ENCODE measurements at regions not wholly inside any gene's neighbourhood (a gene's known extent, or its start where the extent isn't known, plus 50 kb on each side); places are given as distances from the start of the nearest gene placed in this dataset.

DNA sequence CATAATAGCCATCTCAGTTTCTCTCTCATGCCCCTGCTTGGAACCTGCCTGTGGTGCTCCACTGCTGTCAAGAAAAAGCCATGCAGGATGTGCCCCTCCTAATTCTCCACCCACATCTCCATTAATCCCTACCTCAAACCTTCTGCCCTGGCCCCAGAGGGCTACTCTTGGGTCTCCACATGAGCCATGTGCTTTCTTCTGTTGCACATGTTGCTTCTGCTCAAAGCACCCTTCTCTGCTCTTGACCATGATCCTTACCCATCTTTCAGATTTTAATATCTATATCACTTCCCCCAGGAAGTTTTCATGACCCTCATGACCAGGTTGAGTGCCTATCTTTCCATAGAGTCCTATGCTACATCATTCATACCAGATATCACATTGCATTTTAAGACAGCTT lies 514.2 kb downstream of the RPS24 start:
- DNase-seq (ENCODE audit: low read depth in 2 of 3, low spot score in 1 of 3): no peak

GRCh38 chr10:78548369-78548768 lies 514.7 kb downstream of the RPS24 start:
- DNase-seq (ENCODE audit: low read depth in 2 of 3, low spot score in 1 of 3): no peak

DNA sequence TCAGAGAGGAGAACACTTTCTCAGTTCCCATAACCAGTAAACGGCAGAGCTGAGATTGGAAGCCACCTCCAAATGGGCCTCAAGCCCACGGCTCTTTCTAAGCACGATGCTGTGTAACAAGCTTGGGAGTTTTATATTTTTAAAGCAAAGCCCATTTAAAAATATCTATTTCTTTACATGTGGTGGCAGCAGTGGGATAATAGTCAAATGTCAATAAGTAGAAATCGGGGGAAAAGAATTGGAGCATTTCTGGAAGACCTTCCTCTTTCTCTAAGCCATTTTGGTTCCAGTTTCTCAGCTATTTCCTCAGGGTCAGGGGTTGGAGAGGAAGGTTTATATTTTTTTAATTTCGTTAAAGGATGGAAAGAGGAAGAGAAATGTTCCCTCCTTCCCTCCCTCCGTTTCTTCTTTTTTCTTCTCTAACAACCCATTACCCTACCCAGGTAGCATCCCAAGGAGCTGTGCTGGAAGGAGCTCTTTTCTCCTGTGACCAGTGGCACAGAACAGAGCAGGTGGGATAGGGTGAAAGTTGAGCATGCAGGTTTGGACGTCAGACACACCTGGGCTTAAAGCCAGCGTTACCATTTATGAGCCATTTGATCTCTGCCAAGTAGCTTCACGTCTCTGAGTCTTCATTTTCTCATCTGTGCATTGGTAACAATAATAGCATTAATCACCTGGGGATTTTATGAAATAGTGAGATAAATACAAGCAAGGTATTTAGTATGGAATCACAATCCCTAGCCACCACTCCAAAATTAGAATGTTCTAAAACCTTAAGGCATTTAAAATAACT lies 515.7 kb downstream of the RPS24 start:
- no peak for DNase-seq (ENCODE audit: low read depth in 2 of 3, low spot score in 1 of 3)

DNA sequence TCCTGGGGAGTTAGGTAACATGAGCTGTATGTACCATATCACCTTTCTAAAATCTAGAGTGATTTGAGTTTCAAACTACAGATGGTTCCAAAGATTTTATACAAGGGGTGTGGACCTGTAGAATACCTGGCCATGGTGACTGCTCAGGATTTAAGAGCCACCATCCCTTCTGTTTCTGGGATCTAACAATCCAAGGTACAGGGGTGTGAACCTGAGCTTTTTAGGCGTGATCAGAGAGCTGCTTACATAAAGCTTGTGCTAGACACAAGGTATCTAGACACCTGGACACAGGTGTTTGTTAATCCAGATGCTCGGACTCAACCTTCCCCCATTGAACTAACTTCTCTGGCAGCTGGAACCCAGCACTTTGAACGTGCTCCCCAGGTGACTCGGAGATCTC lies 516.4 kb downstream of the RPS24 start:
- DNase-seq (ENCODE audit: low read depth in 2 of 3, low spot score in 1 of 3): no peak

DNA sequence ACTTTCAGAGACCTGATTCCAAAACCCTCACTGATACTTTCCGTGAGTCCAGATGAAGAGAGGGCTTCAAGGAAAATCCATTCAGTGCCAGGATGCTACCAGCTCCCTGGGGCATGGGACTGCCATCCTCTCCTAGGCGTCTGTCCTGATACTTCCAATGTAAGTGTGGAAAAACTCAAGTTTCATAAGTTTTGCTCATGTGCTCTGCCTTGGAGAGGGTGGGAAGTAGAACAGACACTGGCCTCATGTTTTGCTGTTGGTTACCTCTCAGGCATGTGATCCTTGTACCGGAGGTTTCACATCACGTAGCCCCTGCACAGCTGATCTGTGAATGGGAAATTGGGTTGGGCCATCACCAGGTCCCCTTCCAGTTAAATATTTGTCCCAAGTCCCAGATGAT lies 517.1 kb downstream of the RPS24 start:
- no peak for DNase-seq (ENCODE audit: low read depth in 2 of 3, low spot score in 1 of 3)

GRCh38 chr10:78551184-78552005 lies 517.4 kb upstream of the ZMIZ1 start:
- no peak for DNase-seq (ENCODE audit: low read depth in 2 of 3, low spot score in 1 of 3)

DNA sequence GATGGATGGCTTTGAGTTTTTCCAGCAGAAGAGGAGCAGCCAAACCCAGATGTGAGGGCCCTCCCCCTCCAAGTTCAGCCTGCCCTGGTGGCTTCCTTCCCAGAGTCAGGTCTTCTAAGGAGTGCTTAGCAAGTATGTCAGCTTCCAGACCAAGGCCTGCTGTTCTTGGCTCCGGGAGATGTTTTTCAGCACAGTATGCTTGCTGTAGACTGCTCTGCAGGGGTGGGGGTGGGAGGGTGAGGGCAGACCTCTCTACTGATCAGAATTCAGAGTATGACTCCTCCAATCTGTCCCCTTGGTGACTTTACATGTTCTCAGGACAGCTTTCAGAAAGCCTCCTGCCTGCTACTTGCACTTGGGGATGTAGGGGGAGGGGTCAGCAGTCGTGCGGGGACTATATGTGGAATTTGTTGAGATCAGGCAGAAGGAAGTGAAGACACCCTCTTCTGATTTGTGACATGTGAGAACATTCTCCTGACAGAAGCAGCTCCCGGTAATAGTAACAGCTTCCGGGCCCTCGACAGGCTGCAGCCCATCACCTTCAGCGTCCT lies 516.4 kb upstream of the ZMIZ1 start:
- DNase-seq (ENCODE audit: low read depth in 2 of 3, low spot score in 1 of 3): no peak

GRCh38 chr10:78553792-78554191 lies 515.0 kb upstream of the ZMIZ1 start:
- DNase-seq (ENCODE audit: low read depth in 2 of 3, low spot score in 1 of 3): no peak

DNA sequence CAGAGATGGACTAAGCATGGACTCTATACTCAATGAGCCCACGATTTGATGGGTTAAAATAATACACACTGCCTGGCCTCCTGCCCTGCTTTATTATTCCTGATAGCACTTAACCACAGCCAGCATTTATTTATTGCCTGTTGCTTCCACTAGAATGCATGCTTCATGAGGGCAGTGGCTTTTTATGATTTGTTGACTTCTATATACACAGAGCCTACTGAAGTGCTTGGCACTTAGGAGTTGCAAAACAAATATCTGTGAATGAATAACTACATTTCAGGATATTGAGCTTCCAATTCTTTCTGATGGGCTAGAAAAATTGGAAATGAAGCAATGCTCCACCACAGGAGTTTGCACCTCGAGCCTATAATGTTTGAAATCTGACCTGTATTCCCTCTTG lies 513.6 kb upstream of the ZMIZ1 start:
- DNase-seq (ENCODE audit: low read depth in 2 of 3, low spot score in 1 of 3): no peak

GRCh38 chr10:78556705-78557432 lies 511.9 kb upstream of the ZMIZ1 start:
- no peak for DNase-seq (ENCODE audit: low read depth in 2 of 3, low spot score in 1 of 3)

- DNase-seq (ENCODE audit: low read depth in 2 of 3, low spot score in 1 of 3): no peak
Measured at GRCh38 chr10:78557433-78557925, 511.3 kb upstream of the ZMIZ1 start.

DNA sequence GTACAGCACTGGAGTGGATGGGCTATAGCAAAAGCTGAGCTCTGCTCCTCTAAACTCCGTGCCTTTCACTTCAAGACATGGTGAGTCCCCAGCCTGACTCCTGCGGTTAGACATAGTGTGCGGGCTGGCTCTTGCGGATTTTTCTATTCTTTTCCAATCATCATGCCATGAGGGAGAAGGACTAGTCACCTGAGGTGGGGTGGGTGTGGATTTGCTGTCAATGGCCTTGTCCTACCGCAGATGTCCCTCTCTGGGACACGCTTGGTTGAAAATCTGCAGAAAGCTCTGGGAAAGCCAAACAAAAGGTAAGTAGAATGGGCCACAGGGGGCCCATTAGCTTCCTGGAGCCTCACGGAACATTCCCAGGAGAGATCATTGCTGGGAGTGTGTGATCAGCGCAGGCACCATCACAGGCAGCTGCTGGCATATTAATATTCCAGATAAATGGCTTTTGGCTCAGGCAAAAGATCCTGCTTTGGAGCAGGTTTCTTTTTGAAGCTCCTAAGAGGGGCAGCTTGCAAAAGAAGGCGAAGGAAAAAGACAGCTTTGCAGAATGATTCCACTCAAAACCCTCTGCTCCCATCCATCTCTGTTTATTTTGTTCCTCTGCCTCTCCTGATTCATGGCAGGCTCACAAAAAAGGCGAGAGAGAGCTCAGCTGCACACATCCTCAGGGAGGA lies 509.0 kb upstream of the ZMIZ1 start:
- no peak for DNase-seq (ENCODE audit: low read depth in 2 of 3, low spot score in 1 of 3)

DNA sequence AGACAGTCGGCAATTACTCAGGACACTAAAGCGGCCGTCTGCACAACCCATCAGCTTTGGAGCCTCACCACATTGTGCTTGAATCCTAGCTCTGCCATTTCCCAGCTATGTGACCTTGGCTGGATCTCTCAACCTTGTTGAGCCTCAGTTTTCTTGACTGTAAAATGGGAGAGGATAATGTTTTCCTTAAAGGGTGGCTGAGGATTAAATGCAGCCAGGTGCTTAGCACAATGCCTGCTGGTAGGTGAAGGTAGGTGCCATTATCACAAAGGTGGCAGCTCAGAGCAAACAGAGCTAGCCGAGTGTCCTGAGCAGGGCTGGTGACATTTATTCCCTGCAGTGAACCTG lies 508.5 kb upstream of the ZMIZ1 start:
- DNase-seq (ENCODE audit: low read depth in 2 of 3, low spot score in 1 of 3): no peak

DNA sequence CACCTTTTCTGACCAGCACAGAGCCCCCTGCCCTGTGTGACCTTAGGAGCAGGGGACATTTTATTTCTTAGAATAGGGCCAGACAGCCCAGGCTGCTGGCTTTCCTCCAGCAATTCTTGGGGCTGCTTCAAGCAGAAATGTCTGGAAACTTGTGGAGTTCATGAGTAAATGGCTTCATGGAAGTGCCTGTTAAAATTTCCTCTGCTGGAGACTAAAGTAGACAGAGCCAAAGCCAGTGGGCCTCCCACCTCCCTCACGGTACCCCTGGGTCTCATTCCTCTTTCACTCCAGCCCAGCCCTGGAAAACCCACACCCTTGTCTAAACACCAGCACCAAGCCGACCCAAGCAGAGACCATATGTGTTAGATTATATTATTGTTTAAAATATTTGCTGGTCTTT lies 505.5 kb upstream of the ZMIZ1 start:
- DNase-seq (ENCODE audit: low read depth in 2 of 3, low spot score in 1 of 3): no peak

GRCh38 chr10:78565841-78566240 lies 502.9 kb upstream of the ZMIZ1 start:
- DNase-seq (ENCODE audit: low read depth in 2 of 3, low spot score in 1 of 3): no peak

- DNase-seq (ENCODE audit: low read depth in 2 of 3, low spot score in 1 of 3): no peak
Measured at GRCh38 chr10:78566284-78567111, 502.3 kb upstream of the ZMIZ1 start.

DNA sequence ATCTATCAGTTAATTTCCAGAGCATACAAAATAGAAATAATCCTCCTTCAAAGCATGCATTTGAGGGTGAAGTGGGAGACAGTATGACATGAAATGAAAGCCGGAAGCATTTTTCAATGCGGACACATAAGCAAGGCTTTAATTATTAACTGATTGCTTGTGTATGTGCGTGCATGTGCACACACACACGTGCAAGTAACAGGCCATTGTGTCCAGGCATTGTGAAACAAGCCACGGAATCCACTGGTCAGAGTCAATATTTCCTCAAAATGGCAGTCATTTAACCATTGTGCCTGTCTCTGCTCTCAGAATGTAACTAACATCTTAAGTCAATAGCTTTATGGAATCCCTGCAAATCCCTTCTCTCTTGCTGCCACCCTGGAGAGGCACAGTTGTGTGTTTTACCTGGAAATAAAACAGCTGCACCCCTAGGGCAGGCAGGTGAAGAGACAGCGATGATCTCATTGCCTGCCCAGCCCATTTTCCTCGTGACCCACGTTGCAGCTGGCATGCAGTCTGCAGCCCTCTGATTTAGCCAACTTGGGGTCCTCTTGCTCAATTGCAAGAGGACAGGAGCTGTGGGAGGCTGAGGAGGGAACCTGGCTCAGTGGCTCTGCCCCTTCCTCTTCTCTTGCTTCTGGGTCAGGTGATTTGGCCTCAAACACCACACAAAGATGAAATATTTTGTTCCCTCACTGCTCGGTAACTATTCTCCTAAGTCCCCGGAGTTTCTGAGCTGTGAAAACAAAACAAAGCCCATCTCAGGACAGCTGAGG lies 500.9 kb upstream of the ZMIZ1 start:
- no peak for DNase-seq (ENCODE audit: low read depth in 2 of 3, low spot score in 1 of 3)

DNA sequence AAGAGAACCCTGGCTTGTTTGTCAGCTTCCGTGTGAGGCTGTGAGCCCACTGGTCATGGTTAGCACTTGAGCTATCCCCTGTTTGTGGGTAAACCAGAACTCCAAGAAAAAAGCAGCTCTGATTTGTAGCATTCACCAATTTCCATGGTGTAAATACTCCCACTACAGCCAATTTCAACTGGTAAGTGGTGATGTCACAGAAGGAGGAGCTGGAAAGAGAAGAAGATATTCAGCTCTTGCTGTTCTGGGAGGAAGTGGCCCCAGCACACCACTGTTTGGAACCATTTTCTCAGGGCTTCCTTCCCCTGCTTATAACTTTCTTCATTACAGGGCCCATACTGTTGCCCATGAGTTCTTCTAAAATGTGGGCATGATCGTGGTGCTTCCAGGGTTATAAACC lies 500.1 kb upstream of the ZMIZ1 start:
- DNase-seq (ENCODE audit: low read depth in 2 of 3, low spot score in 1 of 3): no peak

- DNase-seq (ENCODE audit: low read depth in 2 of 3, low spot score in 1 of 3): no peak
Measured at GRCh38 chr10:78570633-78571235, 498.0 kb upstream of the ZMIZ1 start.

Data from stimulated activated CD4-positive, alpha-beta T cell treated with anti-CD3 and anti-CD28 coated beads, Interleukin-12 subunit alpha, Interleukin-12 subunit beta, amount 100 ng/mL, for 48 hours (primary cell).